ENCODE measurements at regions not wholly inside any gene's neighbourhood (a gene's known extent, or its start where the extent isn't known, plus 50 kb on each side); places are given as distances from the start of the nearest gene placed in this dataset.
"Not testable (repeated sequence)": the region's sequence is repeated elsewhere in the genome, so short reads cannot be mapped to it uniquely, and the experiment has no call there.

DNA sequence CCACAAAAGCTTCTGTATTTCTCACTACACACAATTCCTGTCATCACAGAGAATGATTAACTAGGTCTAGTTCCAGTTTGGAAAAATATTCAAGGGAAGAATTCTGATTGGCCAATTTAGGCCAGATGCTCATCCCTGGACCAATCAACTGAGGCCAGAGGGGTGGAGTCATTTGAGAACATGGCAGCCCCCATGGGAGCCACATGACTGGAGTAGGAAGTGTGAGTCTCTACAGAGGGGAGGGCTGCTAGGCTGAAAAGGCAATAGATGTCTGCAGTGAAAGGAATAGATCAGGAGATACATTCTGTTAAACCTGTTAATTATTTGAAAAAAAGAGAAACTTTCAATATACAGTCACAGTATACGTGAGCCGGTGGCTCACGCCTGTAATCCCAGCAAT, 125.2 kb downstream of the UNC93B1 start:
- H3K79me2 ChIP-seq (ENCODE audit: control insufficient read depth in 1 of 2, insufficient read depth in 2 of 2, low read length in 2 of 2); H3K4me3 ChIP-seq (ENCODE audit: extremely low read depth in 1 of 4, insufficient read depth in 2 of 4, low read depth in 3 of 4, low read length in 4 of 4); CTCF ChIA-PET (ENCODE audit: partially characterized antibody); H2BK12ac ChIP-seq (ENCODE audit: low read depth, low read length); H3K9ac ChIP-seq (replicated peaks in 1 of 4; ENCODE audit: extremely low read depth in 1 of 4, low read depth in 3 of 4, low read length in 3 of 4); H4K20me1 ChIP-seq (replicated peaks in 1 of 2; ENCODE audit: control insufficient read depth in 1 of 2, insufficient read depth in 2 of 2, low read length in 2 of 2); H2BK120ac ChIP-seq (replicated peaks; ENCODE audit: low read depth, low read length); H3K27ac ChIP-seq (ENCODE audit: low read depth, low read length); H2BK20ac ChIP-seq (ENCODE audit: low read length); H3K27me3 ChIP-seq (replicated peaks in 1 of 4; ENCODE audit: control insufficient read depth in 3 of 4, extremely low read depth in 1 of 4, insufficient read depth in 3 of 4, low read length in 3 of 4); H3K56ac ChIP-seq (replicated peaks; ENCODE audit: insufficient read length, low read depth, low read length); H3K14ac ChIP-seq (ENCODE audit: insufficient read length); FAIRE-seq; H3K4ac ChIP-seq (replicated peaks; ENCODE audit: insufficient read length, low read depth, low read length); H3K9me3 ChIP-seq (ENCODE audit: insufficient read depth in 2 of 2, low read depth in 1 of 2, low read length in 1 of 2); H3K4me1 ChIP-seq (replicated peaks in 1 of 4; ENCODE audit: control insufficient read depth in 3 of 4, insufficient read depth in 4 of 4, low read length in 3 of 4); H4K8ac ChIP-seq (ENCODE audit: extremely low read depth, insufficient read depth, low read length); H3K4me2 ChIP-seq (ENCODE audit: insufficient read depth in 1 of 2, low read depth in 2 of 2, low read length in 2 of 2); H2AFZ ChIP-seq (ENCODE audit: low read length); H3K23ac ChIP-seq (ENCODE audit: insufficient read length); DNase-seq (ENCODE audit: low read depth in 1 of 2, low spot score in 2 of 2); H2BK5ac ChIP-seq (ENCODE audit: low read depth, low read length); H2AK5ac ChIP-seq (ENCODE audit: low read depth, low read length); H3K36me3 ChIP-seq (ENCODE audit: control insufficient read depth in 2 of 4, insufficient read depth in 4 of 4, low read length in 3 of 4); H3K23me2 ChIP-seq (ENCODE audit: low read depth, low read length); H4K5ac ChIP-seq (ENCODE audit: insufficient read length, low read depth, low read length); H3K18ac ChIP-seq (ENCODE audit: extremely low read depth, low read length); POLR2A ChIA-PET (ENCODE audit: partially characterized antibody); H2BK15ac ChIP-seq (ENCODE audit: low read length); H4K91ac ChIP-seq (replicated peaks; ENCODE audit: insufficient read length, low read length); H3K79me1 ChIP-seq (ENCODE audit: low read depth, low read length): not testable (repeated sequence)
- WGBS, 2 experiments (ENCODE audit: extremely low coverage in 1 of 2, insufficient coverage in 1 of 2, insufficient read length in 1 of 2, insufficient replicate concordance in 2 of 2, low coverage in 1 of 2, low lambda C conversion rate in 2 of 2, missing lambda C conversion rate in 1 of 2) = 77% methylated on average over 3 of the region's 3 CpGs; no CpG with 5 or more reads in 1 of the 2 experiments

- FAIRE-seq; H3K9me3 ChIP-seq (ENCODE audit: insufficient read depth in 2 of 2, low read depth in 1 of 2, low read length in 1 of 2): not testable (repeated sequence)
Observed at GRCh38 chr11:67877316-67877715, 126.6 kb downstream of the UNC93B1 start.

More at GRCh38 chr11:67877316-67877715, 126.6 kb downstream of the UNC93B1 start:
- H2BK120ac ChIP-seq (replicated peaks; ENCODE audit: low read depth, low read length); H2AK5ac ChIP-seq (ENCODE audit: low read depth, low read length); H2BK15ac ChIP-seq (ENCODE audit: low read length); H4K91ac ChIP-seq (replicated peaks; ENCODE audit: insufficient read length, low read length); H2BK5ac ChIP-seq (ENCODE audit: low read depth, low read length); H4K8ac ChIP-seq (ENCODE audit: extremely low read depth, insufficient read depth, low read length); H3K18ac ChIP-seq (ENCODE audit: extremely low read depth, low read length); H2BK12ac ChIP-seq (ENCODE audit: low read depth, low read length); H3K79me2 ChIP-seq (ENCODE audit: control insufficient read depth in 1 of 2, insufficient read depth in 2 of 2, low read length in 2 of 2); CTCF ChIA-PET (ENCODE audit: partially characterized antibody); H3K23me2 ChIP-seq (ENCODE audit: low read depth, low read length); DNase-seq (ENCODE audit: low read depth in 1 of 2, low spot score in 2 of 2); H3K56ac ChIP-seq (replicated peaks; ENCODE audit: insufficient read length, low read depth, low read length); H3K9ac ChIP-seq (replicated peaks in 1 of 4; ENCODE audit: extremely low read depth in 1 of 4, low read depth in 3 of 4, low read length in 3 of 4); H3K4ac ChIP-seq (replicated peaks; ENCODE audit: insufficient read length, low read depth, low read length); H3K14ac ChIP-seq (ENCODE audit: insufficient read length); POLR2A ChIA-PET (ENCODE audit: partially characterized antibody); H4K20me1 ChIP-seq (replicated peaks in 1 of 2; ENCODE audit: control insufficient read depth in 1 of 2, insufficient read depth in 2 of 2, low read length in 2 of 2); H3K4me1 ChIP-seq (replicated peaks in 1 of 4; ENCODE audit: control insufficient read depth in 3 of 4, insufficient read depth in 4 of 4, low read length in 3 of 4); H2BK20ac ChIP-seq (ENCODE audit: low read length); H3K4me3 ChIP-seq (ENCODE audit: extremely low read depth in 1 of 4, insufficient read depth in 2 of 4, low read depth in 3 of 4, low read length in 4 of 4); H4K5ac ChIP-seq (ENCODE audit: insufficient read length, low read depth, low read length); H3K27me3 ChIP-seq (replicated peaks in 1 of 4; ENCODE audit: control insufficient read depth in 3 of 4, extremely low read depth in 1 of 4, insufficient read depth in 3 of 4, low read length in 3 of 4); H3K36me3 ChIP-seq (ENCODE audit: control insufficient read depth in 2 of 4, insufficient read depth in 4 of 4, low read length in 3 of 4); H3K79me1 ChIP-seq (ENCODE audit: low read depth, low read length); H3K4me2 ChIP-seq (ENCODE audit: insufficient read depth in 1 of 2, low read depth in 2 of 2, low read length in 2 of 2); H3K27ac ChIP-seq (ENCODE audit: low read depth, low read length); H3K23ac ChIP-seq (ENCODE audit: insufficient read length); H2AFZ ChIP-seq (ENCODE audit: low read length): not testable (repeated sequence)
- WGBS, 2 experiments (ENCODE audit: extremely low coverage in 1 of 2, insufficient coverage in 1 of 2, insufficient read length in 1 of 2, insufficient replicate concordance in 2 of 2, low coverage in 1 of 2, low lambda C conversion rate in 2 of 2, missing lambda C conversion rate in 1 of 2) = 52% methylated on average over 3 of the region's 4 CpGs; no CpG with 5 or more reads in 1 of the 2 experiments

All from H1 (cell line).